Gastroesophageal sphincter (tissue), 4 donors: ENCODE measurements at regions not wholly inside any gene's neighbourhood (a gene's known extent, or its start where the extent isn't known, plus 50 kb on each side); places are given as distances from the start of the nearest gene placed in this dataset.

Source experiments
- ATAC-seq: fragments of 150-250 bp; one replicate; pipeline ENCODE4 v1.9.1; 2016; ENCODE audit warnings: mild to moderate bottlenecking, moderate library complexity
- H3K27ac ChIP-seq, 4 donors: fragments of 200-600 bp; sonication (generic) in 3 of 4; 1 replicate in 3 of 4; 2 replicates in 1 of 4; pipeline ENCODE4 v1.5.1; 2016 to 2019
- H3K27me3 ChIP-seq: fragments of 200-600 bp; sonication (generic); one replicate; pipeline ENCODE4 v1.5.1; 2019
- H3K36me3 ChIP-seq, 2 donors: fragments of 200-600 bp; sonication (generic); one replicate each; pipeline ENCODE4 v1.5.1; 2019; ENCODE audit warnings: control low read depth in 1 of 2
- H3K4me1 ChIP-seq, 3 donors: fragments of 200-600 bp; sonication (generic); 1 replicate in 2 of 3; 2 replicates in 1 of 3; pipeline ENCODE4 v1.5.1; 2016 to 2019; ENCODE audit warnings: control low read depth in 2 of 3
- H3K4me3 ChIP-seq, 2 donors: fragments of 200-600 bp; sonication (generic); one replicate each; pipeline ENCODE4 v1.5.1; 2019; ENCODE audit warnings: mild to moderate bottlenecking in 1 of 2, moderate library complexity in 1 of 2
- H3K9me3 ChIP-seq, 3 donors: fragments of 200-600 bp; sonication (generic); one replicate each; pipeline ENCODE4 v1.5.1; 2017 to 2019; ENCODE audit warnings: control low read depth in 2 of 3
- CTCF ChIP-seq, 4 experiments: fragments of 200-600 bp in 2 of 4; fragments of 450-650 bp in 2 of 4; sonication (generic) in 1 of 4; IDR thresholded peaks; one replicate each; pipeline ENCODE4 v1.5.1; 2017 to 2019; ENCODE audit warnings: antibody characterized with exemption in 4 of 4, mild to moderate bottlenecking in 2 of 4, moderate library complexity in 2 of 4
- EP300 ChIP-seq: sonication (generic); formaldehyde crosslinking; IDR thresholded peaks from one replicate; pipeline ENCODE4 v1.6.1; 2017; ENCODE audit warnings: antibody characterized with exemption, mild to moderate bottlenecking
- POLR2A ChIP-seq, 2 donors: fragments of 450-650 bp; IDR thresholded peaks; one replicate each; pipeline ENCODE4 v1.6.1; 2017; ENCODE audit warnings: antibody characterized with exemption in 2 of 2, mild to moderate bottlenecking in 2 of 2, moderate library complexity in 1 of 2
- POLR2AphosphoS5 ChIP-seq: sonication (generic); formaldehyde crosslinking; IDR thresholded peaks from one replicate; pipeline ENCODE4 v1.6.1; 2017; ENCODE audit warnings: antibody characterized with exemption
- WGBS, 2 donors: methylation state at CpG; one replicate each; pipeline ENCODE4 v1.1.5; 2018; ENCODE audit warnings: low coverage in 1 of 2; 5-methylcytosine and 5-hydroxymethylcytosine counted together

- Histone ChIP-seq H3K4me1 (no peaks in the 10 kb centered on the region), H3K27me3 (no peaks in the 10 kb centered on the region), H3K9me3 (no peaks in the 10 kb centered on the region), H3K36me3 (no peaks in the 10 kb centered on the region), H3K27ac (no peak overlapping the region), H3K4me3 (no peak overlapping the region)
- TF ChIP-seq POLR2A (IDR thresholded peaks at IDR 0.05) (no peak), EP300 (no peak), CTCF (IDR thresholded peaks at IDR 0.05) (no peak), POLR2AphosphoS5 (no peak)
- WGBS, 2 donors = 33 to 61% methylated on average over 6 to 7 of the region's 7 CpGs
- no peak for ATAC-seq
Measured at GRCh38 chr4:96713271-96713850, 873.5 kb downstream of the PDHA2 start.

GRCh38 chr4:96729641-96730040, 889.7 kb downstream of the PDHA2 start:
- Histone ChIP-seq H3K4me1 (no peaks in the 10 kb centered on the region), H3K9me3 (no peaks in the 10 kb centered on the region), H3K36me3 (no peaks in the 10 kb centered on the region), H3K4me3 (no peak overlapping the region), H3K27me3 (no peaks in the 10 kb centered on the region), H3K27ac (no peak overlapping the region)
- no peak for ATAC-seq
- TF ChIP-seq POLR2AphosphoS5 (no peak), EP300 (no peak), CTCF (IDR thresholded peaks at IDR 0.05) (no peak), POLR2A (IDR thresholded peaks at IDR 0.05) (no peak)

DNA sequence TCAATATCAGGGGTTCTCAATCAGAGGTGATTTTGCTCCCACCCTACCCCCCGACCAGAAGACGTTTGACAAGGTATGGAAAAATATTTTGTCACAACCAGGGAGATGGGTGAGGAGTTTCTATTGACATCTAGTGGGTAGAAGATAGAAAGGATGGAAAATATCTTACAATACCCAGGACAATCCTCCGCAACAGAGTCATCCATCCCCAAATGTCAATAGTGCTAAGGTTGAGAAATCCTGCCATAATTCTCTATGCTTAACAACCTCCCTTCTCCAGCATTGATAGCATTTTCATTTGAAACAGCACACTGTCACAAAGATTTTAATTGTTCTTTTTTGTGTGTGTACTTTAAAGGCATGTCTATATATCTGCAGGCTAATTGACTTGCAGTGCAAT, 890.5 kb downstream of the PDHA2 start:
- no peaks in the 10 kb centered on the region for H3K4me1 ChIP-seq
- WGBS, 2 donors = 87 to 90% methylated on average over 2 to 3 of the region's 3 CpGs
- H3K27ac ChIP-seq = no peak overlapping the region
- TF ChIP-seq EP300 (no peak), POLR2AphosphoS5 (no peak), CTCF (IDR thresholded peaks at IDR 0.05) (no peak), POLR2A (IDR thresholded peaks at IDR 0.05) (no peak)
- no peak overlapping the region for H3K4me3 ChIP-seq
- no peaks in the 10 kb centered on the region for H3K9me3 ChIP-seq
- H3K27me3 ChIP-seq = no peaks in the 10 kb centered on the region
- no peaks in the 10 kb centered on the region for H3K36me3 ChIP-seq
- no peak for ATAC-seq

GRCh38 chr4:96736352-96736889, 896.5 kb downstream of the PDHA2 start:
- H3K4me3 ChIP-seq = no peak overlapping the region
- 63 to 69% methylated on average over 2 of the region's 2 CpGs for WGBS, 2 donors
- TF ChIP-seq POLR2A (IDR thresholded peaks at IDR 0.05) (no peak), EP300 (no peak), POLR2AphosphoS5 (no peak), CTCF (IDR thresholded peaks at IDR 0.05) (no peak)
- ATAC-seq = no peak
- H3K36me3 ChIP-seq = no peaks in the 10 kb centered on the region
- H3K27ac ChIP-seq = no peak overlapping the region
- no peaks in the 10 kb centered on the region for H3K27me3 ChIP-seq
- no peaks in the 10 kb centered on the region for H3K4me1 ChIP-seq
- H3K9me3 ChIP-seq = no peaks in the 10 kb centered on the region

DNA sequence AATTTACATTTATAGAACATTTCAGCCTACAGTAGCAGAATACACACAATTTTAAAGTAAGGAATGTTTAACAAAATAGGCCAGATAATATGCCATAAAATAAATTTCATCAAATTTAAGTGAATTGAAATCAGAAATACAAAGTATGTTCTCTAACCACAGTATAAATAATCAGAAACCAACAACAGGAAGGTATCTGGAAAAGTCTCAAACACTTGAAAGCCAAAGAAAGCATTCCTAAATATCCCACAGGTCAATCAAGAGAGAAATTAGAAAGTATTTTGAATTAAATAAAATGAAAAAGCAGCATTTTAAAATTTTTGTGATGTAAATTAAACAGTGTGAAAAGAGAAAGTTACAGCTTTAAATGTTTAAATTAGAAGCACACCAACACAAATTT, 899.2 kb downstream of the PDHA2 start:
- no peak overlapping the region for H3K27ac ChIP-seq
- TF ChIP-seq POLR2A (IDR thresholded peaks at IDR 0.05) (no peak), POLR2AphosphoS5 (no peak), EP300 (no peak), CTCF (IDR thresholded peaks at IDR 0.05) (no peak)
- H3K4me3 ChIP-seq = no peak overlapping the region
- H3K36me3 ChIP-seq = no peaks in the 10 kb centered on the region
- H3K4me1 ChIP-seq = no peaks in the 10 kb centered on the region
- peaks cover 0 to 8% (median 0%) of the 10 kb centered on the region in 3 donors for H3K9me3 ChIP-seq
- no peaks in the 10 kb centered on the region for H3K27me3 ChIP-seq
- ATAC-seq = no peak
